Stimulated activated naive CD8-positive, alpha-beta T cell treated with anti-CD3 and anti-CD28 coated beads, Interleukin-15, Interleukin-2, amounts not matched to agents 100 U/mL and 50 U/mL, for 24 hours (primary cell): ENCODE measurements at regions not wholly inside any gene's neighbourhood (a gene's known extent, or its start where the extent isn't known, plus 50 kb on each side); places are given as distances from the start of the nearest gene placed in this dataset.

ENCODE experiments used
- ATAC-seq: fragments of 150-1000 bp; cut with Tn5 transposase; one replicate; pipeline ENCODE4 v1.10.0; 2021
- DNase-seq: peaks from one replicate; pipeline ENCODE4 v3.0.0; 2021

GRCh38 chr7:47147213-47147631 lies 434.7 kb downstream of the TNS3 start:
- ATAC-seq = no peak
- DNase-seq = no peak

GRCh38 chr7:47145982-47146381 lies 435.9 kb downstream of the TNS3 start:
- ATAC-seq (no peak), DNase-seq (no peak)

- ATAC-seq = no peak
- no peak for DNase-seq
Measured at GRCh38 chr7:47145186-47145725, 436.7 kb downstream of the TNS3 start.

GRCh38 chr7:47143339-47143738 lies 438.6 kb downstream of the TNS3 start:
- ATAC-seq = no peak
- no peak for DNase-seq

- DNase-seq (no peak), ATAC-seq (no peak)
Measured at GRCh38 chr7:47142867-47143175, 439.1 kb downstream of the TNS3 start.

GRCh38 chr7:47142169-47142866 lies 439.6 kb downstream of the TNS3 start:
- DNase-seq (no peak), ATAC-seq (no peak)

GRCh38 chr7:47132471-47132870 lies 449.4 kb downstream of the TNS3 start:
- ATAC-seq = no peak
- DNase-seq = no peak

- DNase-seq = no peak
- no peak for ATAC-seq
Measured at GRCh38 chr7:47128700-47129099, 453.2 kb downstream of the TNS3 start.

- DNase-seq = no peak
- no peak for ATAC-seq
Measured at GRCh38 chr7:47125529-47125928, 456.4 kb downstream of the TNS3 start.

GRCh38 chr7:47119261-47119865 lies 462.5 kb downstream of the TNS3 start:
- ATAC-seq (no peak), DNase-seq (no peak)

GRCh38 chr7:47104206-47104549 lies 477.7 kb downstream of the TNS3 start:
- no peak for DNase-seq
- no peak for ATAC-seq

- no peak for DNase-seq
- peak; percentile 19 for ATAC-seq
Measured at GRCh38 chr7:47103498-47104205, 478.3 kb downstream of the TNS3 start.

- ATAC-seq (no peak), DNase-seq (no peak)
Measured at GRCh38 chr7:47102331-47102841, 479.5 kb downstream of the TNS3 start.

GRCh38 chr7:47100817-47101435 lies 481.0 kb downstream of the TNS3 start:
- DNase-seq (peak; percentile 6), ATAC-seq (no peak)

GRCh38 chr7:47100148-47100816 lies 481.6 kb downstream of the TNS3 start:
- DNase-seq (no peak), ATAC-seq (no peak)

GRCh38 chr7:47097431-47097830 lies 484.5 kb downstream of the TNS3 start:
- ATAC-seq (no peak), DNase-seq (no peak)

GRCh38 chr7:47095946-47096345 lies 486.0 kb downstream of the TNS3 start:
- DNase-seq (no peak), ATAC-seq (no peak)

- ATAC-seq (no peak), DNase-seq (no peak)
Measured at GRCh38 chr7:47094462-47094861, 487.4 kb downstream of the TNS3 start.

GRCh38 chr7:47093320-47094234 lies 488.3 kb downstream of the TNS3 start:
- ATAC-seq (no peak), DNase-seq (no peak)

GRCh38 chr7:47092336-47092735 lies 489.6 kb downstream of the TNS3 start:
- DNase-seq (no peak), ATAC-seq (no peak)

- ATAC-seq = no peak
Measured at GRCh38 chr7:47091141-47091540, 490.8 kb downstream of the TNS3 start.

More at GRCh38 chr7:47091141-47091540, 490.8 kb downstream of the TNS3 start:
- no peak for DNase-seq
